CD4-positive, alpha-beta T cell treated with Interferon alpha-2 for 1 hour (primary cell): ENCODE measurements at regions not wholly inside any gene's neighbourhood (a gene's known extent, or its start where the extent isn't known, plus 50 kb on each side); places are given as distances from the start of the nearest gene placed in this dataset.

Experiments
- DNase-seq, 2 donors: peaks; one replicate each; pipeline ENCODE4 v3.0.0-alpha.2; 2020 to 2022

GRCh38 chr6:140620496-140620895 lies 1246.0 kb upstream of the CITED2 start:
- DNase-seq: no peak

- DNase-seq: no peak
Measured at GRCh38 chr6:140609956-140610355, 1235.5 kb upstream of the CITED2 start.

- DNase-seq: no peak
Measured at GRCh38 chr6:140609321-140609720, 1234.9 kb upstream of the CITED2 start.

GRCh38 chr6:140604786-140605185 lies 1230.3 kb upstream of the CITED2 start:
- no peak for DNase-seq

- no peak for DNase-seq
Measured at GRCh38 chr6:140602431-140603248, 1228.2 kb upstream of the CITED2 start.

- DNase-seq: no peak
Measured at GRCh38 chr6:140601021-140601808, 1226.8 kb upstream of the CITED2 start.

GRCh38 chr6:140599916-140600315 lies 1225.5 kb upstream of the CITED2 start:
- no peak for DNase-seq

- DNase-seq: no peak
Measured at GRCh38 chr6:140597181-140597580, 1222.7 kb upstream of the CITED2 start.

GRCh38 chr6:140594806-140595128 lies 1220.3 kb upstream of the CITED2 start:
- no peak for DNase-seq

GRCh38 chr6:140592877-140593276 lies 1218.4 kb upstream of the CITED2 start:
- DNase-seq: no peak

GRCh38 chr6:140590641-140591040 lies 1216.2 kb upstream of the CITED2 start:
- DNase-seq: no peak

- no peak for DNase-seq
Measured at GRCh38 chr6:140586426-140587061, 1212.1 kb upstream of the CITED2 start.

- no peak for DNase-seq
Measured at GRCh38 chr6:140581601-140582000, 1207.2 kb upstream of the CITED2 start.

- no peak for DNase-seq
Measured at GRCh38 chr6:140579918-140580317, 1205.5 kb upstream of the CITED2 start.

GRCh38 chr6:140576004-140576555 lies 1201.6 kb upstream of the CITED2 start:
- DNase-seq: no peak

- DNase-seq: no peak
Measured at GRCh38 chr6:140572867-140573266, 1198.4 kb upstream of the CITED2 start.

GRCh38 chr6:140572129-140572528 lies 1197.7 kb upstream of the CITED2 start:
- DNase-seq: no peak

- no peak for DNase-seq
Measured at GRCh38 chr6:140571145-140571544, 1196.7 kb upstream of the CITED2 start.

- no peak for DNase-seq
Measured at GRCh38 chr6:140567466-140567865, 1193.0 kb upstream of the CITED2 start.

- DNase-seq: no peak
Measured at GRCh38 chr6:140566781-140567277, 1192.4 kb upstream of the CITED2 start.

GRCh38 chr6:140563728-140564127 lies 1189.3 kb upstream of the CITED2 start:
- no peak for DNase-seq

- DNase-seq: no peak
Measured at GRCh38 chr6:140561701-140562100, 1187.3 kb upstream of the CITED2 start.

- DNase-seq: no peak
Measured at GRCh38 chr6:140560671-140561070, 1186.2 kb upstream of the CITED2 start.
